ENCODE measurements at regions not wholly inside any gene's neighbourhood (a gene's known extent, or its start where the extent isn't known, plus 50 kb on each side); places are given as distances from the start of the nearest gene placed in this dataset.
"Not testable (repeated sequence)": the region's sequence is repeated elsewhere in the genome, so short reads cannot be mapped to it uniquely, and the experiment has no call there.

GRCh38 chr16:88197481-88198456 is 185.0 kb upstream of the ZNF469 start:
- Histone ChIP-seq H3K79me2 (ENCODE audit: low read depth) (no peaks in the 10 kb centered on the region), H4K20me1 (ENCODE audit: low read depth) (no peaks in the 10 kb centered on the region), H3K4me2 (no peak overlapping the region), H3K4me3 (no peak overlapping the region), H3K4me1 (peaks cover 7% of the 10 kb centered on the region), H3K27ac (no peak overlapping the region), H3K9me3 (ENCODE audit: low read depth) (no peaks in the 10 kb centered on the region), H3K36me3 (no peaks in the 10 kb centered on the region), H3K9ac (no peak overlapping the region), H3K27me3 (no peaks in the 10 kb centered on the region), H3F3A (ENCODE audit: low read depth) (peaks cover 4% of the 10 kb centered on the region), H2AFZ (replicated peaks) (no peak overlapping the region)
- Mint-ChIP-seq H3K4me3 (no peak overlapping the region), H3K4me1 (peaks cover 33% of the 10 kb centered on the region), H3K27ac (no peak overlapping the region), H3K9me3 (peaks cover under 1% of the 10 kb centered on the region), H3K36me3 (peaks cover under 1% of the 10 kb centered on the region), H3K27me3 (ENCODE audit: insufficient read depth, low read depth) (peaks cover 13% of the 10 kb centered on the region)
- no peak for TF ChIP-seq EZH2phosphoT487 (IDR thresholded peaks at IDR 0.05)
- TF ChIP-seq, protein P1, sequence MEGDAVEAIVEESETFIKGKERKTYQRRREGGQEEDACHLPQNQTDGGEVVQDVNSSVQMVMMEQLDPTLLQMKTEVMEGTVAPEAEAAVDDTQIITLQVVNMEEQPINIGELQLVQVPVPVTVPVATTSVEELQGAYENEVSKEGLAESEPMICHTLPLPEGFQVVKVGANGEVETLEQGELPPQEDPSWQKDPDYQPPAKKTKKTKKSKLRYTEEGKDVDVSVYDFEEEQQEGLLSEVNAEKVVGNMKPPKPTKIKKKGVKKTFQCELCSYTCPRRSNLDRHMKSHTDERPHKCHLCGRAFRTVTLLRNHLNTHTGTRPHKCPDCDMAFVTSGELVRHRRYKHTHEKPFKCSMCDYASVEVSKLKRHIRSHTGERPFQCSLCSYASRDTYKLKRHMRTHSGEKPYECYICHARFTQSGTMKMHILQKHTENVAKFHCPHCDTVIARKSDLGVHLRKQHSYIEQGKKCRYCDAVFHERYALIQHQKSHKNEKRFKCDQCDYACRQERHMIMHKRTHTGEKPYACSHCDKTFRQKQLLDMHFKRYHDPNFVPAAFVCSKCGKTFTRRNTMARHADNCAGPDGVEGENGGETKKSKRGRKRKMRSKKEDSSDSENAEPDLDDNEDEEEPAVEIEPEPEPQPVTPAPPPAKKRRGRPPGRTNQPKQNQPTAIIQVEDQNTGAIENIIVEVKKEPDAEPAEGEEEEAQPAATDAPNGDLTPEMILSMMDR (IDR thresholded peaks at IDR 0.05) = no peak
- TF ChIP-seq EZH2 (IDR thresholded peaks at IDR 0.05) = no peak
- no peak for DNase-seq (ENCODE audit: low spot score)

DNA sequence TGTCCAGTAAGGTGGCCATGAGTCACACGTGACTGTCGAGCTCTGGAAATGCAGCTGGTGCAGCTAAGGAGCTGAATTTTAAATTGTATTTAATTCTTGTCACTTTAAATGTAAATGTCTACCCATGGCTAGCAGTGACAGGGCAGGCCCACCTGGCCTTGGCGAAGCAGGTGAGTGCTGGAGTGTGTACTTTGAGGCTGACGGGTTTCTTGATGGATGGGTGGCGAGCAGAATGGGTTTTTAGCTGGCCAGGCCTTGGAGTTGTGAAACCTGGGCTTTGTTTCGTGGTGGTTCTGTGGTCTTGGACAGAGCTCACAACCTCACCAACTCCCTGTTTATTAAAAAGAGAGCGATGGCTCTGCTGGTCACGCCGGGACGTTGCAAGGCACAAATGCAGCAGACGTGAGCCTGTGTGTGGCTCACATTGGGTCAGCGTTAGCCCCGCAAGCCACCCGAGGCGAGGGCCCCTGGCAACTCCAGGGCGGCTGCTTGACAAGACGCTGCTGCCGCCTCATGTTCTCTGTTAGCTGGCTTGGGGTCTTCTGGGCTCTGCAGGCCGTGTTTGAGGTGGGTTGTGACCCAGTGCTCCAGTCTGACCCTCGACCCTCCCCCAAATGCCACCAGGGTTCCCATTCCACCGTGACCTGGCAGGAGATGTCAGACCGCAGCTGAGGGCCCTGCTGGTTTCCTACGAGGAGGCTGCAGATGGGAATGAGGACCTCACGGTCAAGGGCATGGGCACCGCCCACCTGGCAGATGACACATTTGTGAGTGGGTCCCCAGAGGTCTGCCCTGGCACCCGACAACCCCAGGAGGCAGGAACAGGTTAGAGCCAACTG is 184.1 kb upstream of the ZNF469 start:
- not testable (repeated sequence) for DNase-seq (ENCODE audit: low spot score); H4K20me1 ChIP-seq (ENCODE audit: low read depth); H3K27me3 ChIP-seq; H3K4me3 Mint-ChIP-seq; H3F3A ChIP-seq (ENCODE audit: low read depth); H2AFZ ChIP-seq (replicated peaks); H3K4me3 ChIP-seq; H3K4me2 ChIP-seq; H3K9me3 Mint-ChIP-seq; H3K27ac ChIP-seq; H3K36me3 ChIP-seq; H3K9ac ChIP-seq; H3K36me3 Mint-ChIP-seq; H3K27ac Mint-ChIP-seq; H3K79me2 ChIP-seq (ENCODE audit: low read depth); H3K4me1 ChIP-seq; H3K9me3 ChIP-seq (ENCODE audit: low read depth)
- Mint-ChIP-seq H3K4me1 (peaks cover 33% of the 10 kb centered on the region), H3K27me3 (ENCODE audit: insufficient read depth, low read depth) (peaks cover 13% of the 10 kb centered on the region)

- H2AFZ ChIP-seq (replicated peaks); H3K79me2 ChIP-seq (ENCODE audit: low read depth); H3F3A ChIP-seq (ENCODE audit: low read depth); H3K9ac ChIP-seq; H3K4me3 Mint-ChIP-seq; H4K20me1 ChIP-seq (ENCODE audit: low read depth); H3K36me3 ChIP-seq; H3K4me2 ChIP-seq; H3K27me3 ChIP-seq; H3K9me3 Mint-ChIP-seq; DNase-seq (ENCODE audit: low spot score); H3K4me3 ChIP-seq; H3K4me1 ChIP-seq; H3K9me3 ChIP-seq (ENCODE audit: low read depth); H3K36me3 Mint-ChIP-seq; H3K27ac ChIP-seq: not testable (repeated sequence)
- H3K27me3 Mint-ChIP-seq (ENCODE audit: insufficient read depth, low read depth) = peaks cover 13% of the 10 kb centered on the region
- peaks cover 30% of the 10 kb centered on the region for H3K4me1 Mint-ChIP-seq
- peak overlapping the region; percentile 60 for H3K27ac Mint-ChIP-seq
Measured at GRCh38 chr16:88199296-88200153, 183.2 kb upstream of the ZNF469 start.

- peaks cover 22% of the 10 kb centered on the region for H3K4me1 Mint-ChIP-seq
Measured at GRCh38 chr16:88200154-88200895, 182.4 kb upstream of the ZNF469 start.

More at GRCh38 chr16:88200154-88200895, 182.4 kb upstream of the ZNF469 start:
- Mint-ChIP-seq H3K27ac (peak overlapping the region; percentile 69), H3K27me3 (ENCODE audit: insufficient read depth, low read depth) (peaks cover 11% of the 10 kb centered on the region)
- H3K27ac ChIP-seq; H3F3A ChIP-seq (ENCODE audit: low read depth); H3K9me3 ChIP-seq (ENCODE audit: low read depth); H3K4me3 ChIP-seq; H3K9ac ChIP-seq; H3K36me3 Mint-ChIP-seq; H3K27me3 ChIP-seq; H3K4me1 ChIP-seq; H4K20me1 ChIP-seq (ENCODE audit: low read depth); H3K36me3 ChIP-seq; H3K4me2 ChIP-seq; H3K4me3 Mint-ChIP-seq; H2AFZ ChIP-seq (replicated peaks); H3K9me3 Mint-ChIP-seq; H3K79me2 ChIP-seq (ENCODE audit: low read depth): not testable (repeated sequence)
- DNase-seq (ENCODE audit: low spot score) = peak; percentile 24
